GM21360 (cell line): ENCODE measurements at regions not wholly inside any gene's neighbourhood (a gene's known extent, or its start where the extent isn't known, plus 50 kb on each side); places are given as distances from the start of the nearest gene placed in this dataset.
"Not testable (repeated sequence)": the region's sequence is repeated elsewhere in the genome, so short reads cannot be mapped to it uniquely, and the experiment has no call there.

Experiments
- ATAC-seq: cut with Tn5 transposase; IDR thresholded peaks from one replicate; pipeline ENCODE4 v1.9.1; 2021; ENCODE audit warnings: mild to moderate bottlenecking, moderate library complexity; ENCODE audit not compliant: unreplicated experiment

- ATAC-seq: no peak
Observed at GRCh38 chr2:2788076-2788475, 457.0 kb upstream of the MYT1L start.

- ATAC-seq: no peak
Observed at GRCh38 chr2:2787301-2787907, 456.3 kb upstream of the MYT1L start.

- ATAC-seq: no peak
Observed at GRCh38 chr2:2782007-2782406, 450.9 kb upstream of the MYT1L start.

GRCh38 chr2:2779727-2780126 lies 448.7 kb upstream of the MYT1L start:
- ATAC-seq: no peak

GRCh38 chr2:2777876-2778275 lies 446.8 kb upstream of the MYT1L start:
- no peak for ATAC-seq

- no peak for ATAC-seq
Observed at GRCh38 chr2:2777213-2777612, 446.1 kb upstream of the MYT1L start.

GRCh38 chr2:2775018-2775417 lies 443.9 kb upstream of the MYT1L start:
- no peak for ATAC-seq

GRCh38 chr2:2773692-2774091 lies 442.6 kb upstream of the MYT1L start:
- ATAC-seq: no peak

GRCh38 chr2:2773080-2773479 lies 442.0 kb upstream of the MYT1L start:
- ATAC-seq: not testable (repeated sequence)

- ATAC-seq: no peak
Observed at GRCh38 chr2:2771721-2772411, 440.8 kb upstream of the MYT1L start.

- no peak for ATAC-seq
Observed at GRCh38 chr2:2769481-2770431, 438.7 kb upstream of the MYT1L start.

GRCh38 chr2:2768476-2768875 lies 437.4 kb upstream of the MYT1L start:
- no peak for ATAC-seq

- no peak for ATAC-seq
Observed at GRCh38 chr2:2767837-2768236, 436.8 kb upstream of the MYT1L start.

GRCh38 chr2:2765839-2766495 lies 434.9 kb upstream of the MYT1L start:
- ATAC-seq: no peak

- no peak for ATAC-seq
Observed at GRCh38 chr2:2765176-2765800, 434.2 kb upstream of the MYT1L start.

GRCh38 chr2:2764739-2765138 lies 433.7 kb upstream of the MYT1L start:
- no peak for ATAC-seq

- no peak for ATAC-seq
Observed at GRCh38 chr2:2764001-2764355, 432.9 kb upstream of the MYT1L start.

- ATAC-seq: no peak
Observed at GRCh38 chr2:2763351-2764000, 432.4 kb upstream of the MYT1L start.

GRCh38 chr2:2762913-2763312 lies 431.8 kb upstream of the MYT1L start:
- no peak for ATAC-seq

- ATAC-seq: no peak
Observed at GRCh38 chr2:2762166-2762908, 431.3 kb upstream of the MYT1L start.
